WTC11 (cell line): ENCODE measurements at regions not wholly inside any gene's neighbourhood (a gene's known extent, or its start where the extent isn't known, plus 50 kb on each side); places are given as distances from the start of the nearest gene placed in this dataset.

Experiments
- ATF6 ChIP-seq: sonication (generic); formaldehyde crosslinking; IDR thresholded peaks from 2 replicates; pipeline ENCODE4 v1.8.1; 2023; ENCODE audit warnings: mild to moderate bottlenecking, missing genetic modification reagents
- CREB1 ChIP-seq: sonication (generic); formaldehyde crosslinking; IDR thresholded peaks from 2 replicates; pipeline ENCODE4 v1.8.0; 2023; ENCODE audit warnings: mild to moderate bottlenecking, missing genetic modification reagents
- JUN ChIP-seq: sonication (generic); formaldehyde crosslinking; IDR thresholded peaks from 2 replicates; pipeline ENCODE4 v1.8.0; 2023; ENCODE audit warnings: mild to moderate bottlenecking, missing genetic modification reagents
- MAX ChIP-seq: sonication (generic); formaldehyde crosslinking; IDR thresholded peaks from 2 replicates; pipeline ENCODE4 v1.8.0; 2022; ENCODE audit warnings: mild to moderate bottlenecking, missing genetic modification reagents
- NR3C1 ChIP-seq: sonication (generic); formaldehyde crosslinking; conservative IDR thresholded peaks from 2 replicates; pipeline ENCODE4 v1.8.1; 2023; ENCODE audit warnings: low read depth, mild to moderate bottlenecking, missing genetic modification reagents
- TCF7 ChIP-seq: sonication (generic); formaldehyde crosslinking; IDR thresholded peaks from 2 replicates; pipeline ENCODE4 v1.8.0; 2022; ENCODE audit warnings: mild to moderate bottlenecking, low read depth, missing genetic modification reagents, moderate library complexity
- ZNF416 ChIP-seq: fragments of 250-450 bp; sonication (Bioruptor Pico); IDR thresholded peaks from 2 replicates; pipeline ENCODE4 v1.9.0; 2021; ENCODE audit warnings: mild to moderate bottlenecking, inconsistent platforms
- TF ChIP-seq, protein P1 (sequence below): fragments of 200-600 bp; IDR thresholded peaks from 2 replicates; pipeline ENCODE4 v1.8.0; 2022; ENCODE audit warnings: antibody characterized with exemption
- TF ChIP-seq, protein P2 (sequence below): sonication (generic); formaldehyde crosslinking; IDR thresholded peaks from 2 replicates; pipeline ENCODE4 v1.8.1; 2022; ENCODE audit warnings: mild to moderate bottlenecking, missing genetic modification reagents, moderate library complexity, borderline replicate concordance
- TF ChIP-seq, protein P3 (sequence below): fragments of 250-450 bp; sonication (Bioruptor Pico); IDR thresholded peaks from 2 replicates; pipeline ENCODE4 v2.1.2; 2022; ENCODE audit warnings: mild to moderate bottlenecking, moderate library complexity

- TF ChIP-seq CREB1 (CRISPR knock-in tag) (no peak), ZNF416 (no peak), MAX (CRISPR knock-in tag) (no peak), NR3C1 (CRISPR knock-in tag) (no peak), JUN (no peak), TCF7 (CRISPR knock-in tag) (no peak), ATF6 (CRISPR knock-in tag) (no peak)
- TF ChIP-seq, protein P1, sequence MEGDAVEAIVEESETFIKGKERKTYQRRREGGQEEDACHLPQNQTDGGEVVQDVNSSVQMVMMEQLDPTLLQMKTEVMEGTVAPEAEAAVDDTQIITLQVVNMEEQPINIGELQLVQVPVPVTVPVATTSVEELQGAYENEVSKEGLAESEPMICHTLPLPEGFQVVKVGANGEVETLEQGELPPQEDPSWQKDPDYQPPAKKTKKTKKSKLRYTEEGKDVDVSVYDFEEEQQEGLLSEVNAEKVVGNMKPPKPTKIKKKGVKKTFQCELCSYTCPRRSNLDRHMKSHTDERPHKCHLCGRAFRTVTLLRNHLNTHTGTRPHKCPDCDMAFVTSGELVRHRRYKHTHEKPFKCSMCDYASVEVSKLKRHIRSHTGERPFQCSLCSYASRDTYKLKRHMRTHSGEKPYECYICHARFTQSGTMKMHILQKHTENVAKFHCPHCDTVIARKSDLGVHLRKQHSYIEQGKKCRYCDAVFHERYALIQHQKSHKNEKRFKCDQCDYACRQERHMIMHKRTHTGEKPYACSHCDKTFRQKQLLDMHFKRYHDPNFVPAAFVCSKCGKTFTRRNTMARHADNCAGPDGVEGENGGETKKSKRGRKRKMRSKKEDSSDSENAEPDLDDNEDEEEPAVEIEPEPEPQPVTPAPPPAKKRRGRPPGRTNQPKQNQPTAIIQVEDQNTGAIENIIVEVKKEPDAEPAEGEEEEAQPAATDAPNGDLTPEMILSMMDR, result no peak
- TF ChIP-seq, protein P2, sequence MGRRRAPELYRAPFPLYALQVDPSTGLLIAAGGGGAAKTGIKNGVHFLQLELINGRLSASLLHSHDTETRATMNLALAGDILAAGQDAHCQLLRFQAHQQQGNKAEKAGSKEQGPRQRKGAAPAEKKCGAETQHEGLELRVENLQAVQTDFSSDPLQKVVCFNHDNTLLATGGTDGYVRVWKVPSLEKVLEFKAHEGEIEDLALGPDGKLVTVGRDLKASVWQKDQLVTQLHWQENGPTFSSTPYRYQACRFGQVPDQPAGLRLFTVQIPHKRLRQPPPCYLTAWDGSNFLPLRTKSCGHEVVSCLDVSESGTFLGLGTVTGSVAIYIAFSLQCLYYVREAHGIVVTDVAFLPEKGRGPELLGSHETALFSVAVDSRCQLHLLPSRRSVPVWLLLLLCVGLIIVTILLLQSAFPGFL (CRISPR knock-in tag), result no peak
- TF ChIP-seq, protein P3, sequence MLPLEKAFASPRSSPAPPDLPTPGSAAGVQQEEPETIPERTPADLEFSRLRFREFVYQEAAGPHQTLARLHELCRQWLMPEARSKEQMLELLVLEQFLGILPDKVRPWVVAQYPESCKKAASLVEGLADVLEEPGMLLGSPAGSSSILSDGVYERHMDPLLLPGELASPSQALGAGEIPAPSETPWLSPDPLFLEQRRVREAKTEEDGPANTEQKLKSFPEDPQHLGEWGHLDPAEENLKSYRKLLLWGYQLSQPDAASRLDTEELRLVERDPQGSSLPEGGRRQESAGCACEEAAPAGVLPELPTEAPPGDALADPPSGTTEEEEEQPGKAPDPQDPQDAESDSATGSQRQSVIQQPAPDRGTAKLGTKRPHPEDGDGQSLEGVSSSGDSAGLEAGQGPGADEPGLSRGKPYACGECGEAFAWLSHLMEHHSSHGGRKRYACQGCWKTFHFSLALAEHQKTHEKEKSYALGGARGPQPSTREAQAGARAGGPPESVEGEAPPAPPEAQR (CRISPR knock-in tag), result no peak
Measured at GRCh38 chr4:64130907-64131306, 278.3 kb downstream of the TECRL start.
